NOMO-1 treated with dmso at 0.1 percent for 144 hours (cell line): ENCODE measurements at regions not wholly inside any gene's neighbourhood (a gene's known extent, or its start where the extent isn't known, plus 50 kb on each side); places are given as distances from the start of the nearest gene placed in this dataset.
"Not testable (repeated sequence)": the region's sequence is repeated elsewhere in the genome, so short reads cannot be mapped to it uniquely, and the experiment has no call there.

Experiments used
- DNase-seq: peaks from one replicate; lab custom pipeline; 2025; ENCODE audit not compliant: unreplicated experiment; lab: John Stamatoyannopoulos, UW

- no peak for DNase-seq
Observed at GRCh38 chr1:38758820-38759219, 100.8 kb downstream of the RRAGC start.

- DNase-seq: no peak
Observed at GRCh38 chr1:38746941-38747600, 112.5 kb downstream of the RRAGC start.

GRCh38 chr1:38746402-38746935 lies 113.1 kb downstream of the RRAGC start:
- DNase-seq: no peak

GRCh38 chr1:38745476-38746401 lies 113.8 kb downstream of the RRAGC start:
- DNase-seq: no peak

- no peak for DNase-seq
Observed at GRCh38 chr1:38744452-38745350, 114.9 kb downstream of the RRAGC start.

- DNase-seq: no peak
Observed at GRCh38 chr1:38743184-38743583, 116.4 kb downstream of the RRAGC start.

- no peak for DNase-seq
Observed at GRCh38 chr1:38741341-38741740, 118.2 kb downstream of the RRAGC start.

- DNase-seq: no peak
Observed at GRCh38 chr1:38740487-38740886, 119.1 kb downstream of the RRAGC start.

- DNase-seq: no peak
Observed at GRCh38 chr1:38738207-38738606, 121.4 kb downstream of the RRAGC start.

- DNase-seq: no peak
Observed at GRCh38 chr1:38736399-38736798, 123.2 kb downstream of the RRAGC start.

- DNase-seq: no peak
Observed at GRCh38 chr1:38735651-38736161, 123.9 kb downstream of the RRAGC start.

- no peak for DNase-seq
Observed at GRCh38 chr1:38733761-38734160, 125.8 kb downstream of the RRAGC start.

GRCh38 chr1:38730511-38731397 lies 128.8 kb downstream of the RRAGC start:
- no peak for DNase-seq

- DNase-seq: no peak
Observed at GRCh38 chr1:38728585-38728908, 131.0 kb downstream of the RRAGC start.

- DNase-seq: no peak
Observed at GRCh38 chr1:38727684-38728584, 131.6 kb downstream of the RRAGC start.

GRCh38 chr1:38725321-38725961 lies 134.1 kb downstream of the RRAGC start:
- not testable (repeated sequence) for DNase-seq

- no peak for DNase-seq
Observed at GRCh38 chr1:38724160-38725131, 135.1 kb downstream of the RRAGC start.
